ENCODE measurements at regions not wholly inside any gene's neighbourhood (a gene's known extent, or its start where the extent isn't known, plus 50 kb on each side); places are given as distances from the start of the nearest gene placed in this dataset.

- TF ChIP-seq CTCF (IDR thresholded peaks at IDR 0.05) (no peak), POLR2A (IDR thresholded peaks at IDR 0.05) (no peak)
Observed at GRCh38 chr3:104281713-104282112, 1085.0 kb upstream of the ALCAM start.
